OCI-LY3 (cell line): ENCODE measurements at regions not wholly inside any gene's neighbourhood (a gene's known extent, or its start where the extent isn't known, plus 50 kb on each side); places are given as distances from the start of the nearest gene placed in this dataset.

Experiments used
- EZH2phosphoT487 ChIP-seq: fragments of 200-600 bp; shearing (Covaris generic); IDR thresholded peaks from 2 replicates; pipeline ENCODE4 v1.6.1; 2018; ENCODE audit warnings: antibody characterized with exemption, mixed run types, low read depth
- TF ChIP-seq, protein P1 (sequence below): fragments of 200-600, 300-600 bp; sonication (generic); IDR thresholded peaks from 2 replicates; pipeline ENCODE4 v1.5.1; 2014; ENCODE audit warnings: antibody characterized with exemption, low read length, low read depth

DNA sequence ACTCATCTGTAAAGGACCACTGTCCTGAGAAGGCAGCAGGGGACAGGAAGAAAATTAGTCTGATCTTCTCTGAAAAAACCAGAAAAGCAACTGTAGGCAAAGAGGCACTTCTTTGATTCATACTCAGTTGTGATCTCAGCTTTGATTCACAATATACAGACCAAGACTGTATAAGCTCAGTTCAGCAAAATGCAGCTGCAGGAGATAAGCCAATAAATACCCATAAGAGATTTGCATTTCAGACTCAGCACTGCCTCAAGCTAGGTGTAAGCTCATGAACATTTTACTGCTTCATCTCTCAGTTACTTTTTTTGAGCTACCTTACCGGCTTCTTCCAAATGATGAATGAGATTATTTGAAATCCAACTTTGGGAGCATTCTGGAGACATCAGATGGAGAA lies 64.2 kb upstream of the LYZL1 start:
- TF ChIP-seq, protein P1, sequence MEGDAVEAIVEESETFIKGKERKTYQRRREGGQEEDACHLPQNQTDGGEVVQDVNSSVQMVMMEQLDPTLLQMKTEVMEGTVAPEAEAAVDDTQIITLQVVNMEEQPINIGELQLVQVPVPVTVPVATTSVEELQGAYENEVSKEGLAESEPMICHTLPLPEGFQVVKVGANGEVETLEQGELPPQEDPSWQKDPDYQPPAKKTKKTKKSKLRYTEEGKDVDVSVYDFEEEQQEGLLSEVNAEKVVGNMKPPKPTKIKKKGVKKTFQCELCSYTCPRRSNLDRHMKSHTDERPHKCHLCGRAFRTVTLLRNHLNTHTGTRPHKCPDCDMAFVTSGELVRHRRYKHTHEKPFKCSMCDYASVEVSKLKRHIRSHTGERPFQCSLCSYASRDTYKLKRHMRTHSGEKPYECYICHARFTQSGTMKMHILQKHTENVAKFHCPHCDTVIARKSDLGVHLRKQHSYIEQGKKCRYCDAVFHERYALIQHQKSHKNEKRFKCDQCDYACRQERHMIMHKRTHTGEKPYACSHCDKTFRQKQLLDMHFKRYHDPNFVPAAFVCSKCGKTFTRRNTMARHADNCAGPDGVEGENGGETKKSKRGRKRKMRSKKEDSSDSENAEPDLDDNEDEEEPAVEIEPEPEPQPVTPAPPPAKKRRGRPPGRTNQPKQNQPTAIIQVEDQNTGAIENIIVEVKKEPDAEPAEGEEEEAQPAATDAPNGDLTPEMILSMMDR: no peak
- no peak for TF ChIP-seq EZH2phosphoT487
